ENCODE measurements at regions not wholly inside any gene's neighbourhood (a gene's known extent, or its start where the extent isn't known, plus 50 kb on each side); places are given as distances from the start of the nearest gene placed in this dataset.

- no peak for TF ChIP-seq POLR2A (IDR thresholded peaks at IDR 0.05; ENCODE audit: low read length)
- TF ChIP-seq GATA1 (IDR thresholded peaks at IDR 0.05; ENCODE audit: low read depth, low read length), result no peak
Observed at GRCh38 chr12:28766398-28766797, 382.7 kb upstream of the FAR2 start.

Data from erythroblast (primary cell).